GM13976 (cell line): ENCODE measurements at regions not wholly inside any gene's neighbourhood (a gene's known extent, or its start where the extent isn't known, plus 50 kb on each side); places are given as distances from the start of the nearest gene placed in this dataset.

Source experiments
- DNase-seq: peaks from one replicate; pipeline ENCODE4 v3.0.0; 2012; ENCODE audit warnings: low spot score
- in situ Hi-C: fragments of 300-500 bp; cut with MboI; formaldehyde crosslinking; loops from one replicate; pipeline ENCODE4 v1.12.0; 2022; ENCODE audit warnings: low sequenced_read_pairs, mixed read lengths, inconsistent platforms; ENCODE audit not compliant: unreplicated experiment
- TF ChIP-seq, protein P1 (sequence below): IDR thresholded peaks from 2 replicates; pipeline ENCODE4 v1.5.1; 2012; ENCODE audit warnings: borderline replicate concordance, mild to moderate bottlenecking; ENCODE audit not compliant: insufficient read depth; ENCODE audit errors: extremely low read depth, missing control alignments, control extremely low read depth

DNA sequence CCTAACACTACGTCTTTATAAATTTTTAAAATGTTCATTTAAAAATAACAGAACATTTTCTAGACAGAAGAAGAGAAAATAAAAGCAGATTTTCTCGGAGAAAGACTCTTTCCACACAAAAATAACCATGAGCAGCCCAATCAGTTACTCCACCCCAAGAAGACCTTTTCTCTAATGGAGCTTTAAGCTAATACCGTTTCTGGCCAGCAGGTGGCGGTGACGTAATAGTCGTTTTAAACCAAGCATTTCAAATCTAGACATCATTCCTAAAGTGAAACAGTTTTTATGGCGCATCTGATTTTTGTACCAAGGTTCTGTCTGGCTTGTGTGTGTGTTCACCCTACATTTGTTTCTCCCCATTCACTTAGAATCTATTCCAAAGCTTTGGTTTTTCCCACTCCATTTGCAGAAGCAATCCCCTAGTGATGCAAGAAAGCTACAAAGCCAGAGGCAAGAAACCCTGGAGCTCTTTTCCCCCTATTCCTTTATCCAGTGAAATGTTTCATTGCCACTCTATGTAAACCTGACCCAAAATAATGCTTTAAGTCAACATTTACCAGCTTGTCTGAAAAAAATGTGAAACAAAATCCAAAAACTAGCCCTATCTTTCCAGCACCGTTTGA, 336.7 kb upstream of the IGF1R start:
- TF ChIP-seq, protein P1, sequence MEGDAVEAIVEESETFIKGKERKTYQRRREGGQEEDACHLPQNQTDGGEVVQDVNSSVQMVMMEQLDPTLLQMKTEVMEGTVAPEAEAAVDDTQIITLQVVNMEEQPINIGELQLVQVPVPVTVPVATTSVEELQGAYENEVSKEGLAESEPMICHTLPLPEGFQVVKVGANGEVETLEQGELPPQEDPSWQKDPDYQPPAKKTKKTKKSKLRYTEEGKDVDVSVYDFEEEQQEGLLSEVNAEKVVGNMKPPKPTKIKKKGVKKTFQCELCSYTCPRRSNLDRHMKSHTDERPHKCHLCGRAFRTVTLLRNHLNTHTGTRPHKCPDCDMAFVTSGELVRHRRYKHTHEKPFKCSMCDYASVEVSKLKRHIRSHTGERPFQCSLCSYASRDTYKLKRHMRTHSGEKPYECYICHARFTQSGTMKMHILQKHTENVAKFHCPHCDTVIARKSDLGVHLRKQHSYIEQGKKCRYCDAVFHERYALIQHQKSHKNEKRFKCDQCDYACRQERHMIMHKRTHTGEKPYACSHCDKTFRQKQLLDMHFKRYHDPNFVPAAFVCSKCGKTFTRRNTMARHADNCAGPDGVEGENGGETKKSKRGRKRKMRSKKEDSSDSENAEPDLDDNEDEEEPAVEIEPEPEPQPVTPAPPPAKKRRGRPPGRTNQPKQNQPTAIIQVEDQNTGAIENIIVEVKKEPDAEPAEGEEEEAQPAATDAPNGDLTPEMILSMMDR = peak; percentile 82
- in situ Hi-C loops = no loop called here
- peak; percentile 71 for DNase-seq

DNA sequence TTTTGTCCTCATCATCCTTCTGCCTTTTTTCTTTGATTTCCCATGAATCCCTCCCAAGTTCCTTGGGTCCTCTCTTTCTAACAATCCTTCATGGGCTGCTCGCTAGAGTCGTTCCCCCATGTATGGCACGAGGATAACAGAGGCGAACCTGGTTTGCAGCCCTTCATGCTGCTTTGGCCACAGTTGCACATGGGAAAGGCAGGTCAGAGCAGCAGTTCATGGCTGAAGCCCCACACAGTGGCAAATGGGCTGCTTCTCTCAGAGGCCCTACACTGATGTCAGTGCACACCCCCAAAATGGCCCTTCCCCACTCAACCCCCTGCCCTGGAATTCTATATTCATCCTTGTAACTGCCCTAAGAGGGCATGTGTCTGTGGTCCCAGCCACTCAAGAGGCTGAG, 335.4 kb upstream of the IGF1R start:
- in situ Hi-C loops = no loop called here
- TF ChIP-seq, protein P1 = no peak
- no peak for DNase-seq

GRCh38 chr15:98315971-98316370, 332.4 kb upstream of the IGF1R start:
- in situ Hi-C loops = no loop called here

GRCh38 chr15:98321896-98322295, 326.4 kb upstream of the IGF1R start:
- TF ChIP-seq, protein P1 = no peak
- in situ Hi-C loops = no loop called here
- DNase-seq = no peak

More at GRCh38 chr15:98315971-98316370, 332.4 kb upstream of the IGF1R start:
- DNase-seq = no peak
- TF ChIP-seq, protein P1 = no peak

GRCh38 chr15:98322581-98322980, 325.8 kb upstream of the IGF1R start:
- in situ Hi-C loops = no loop called here
- TF ChIP-seq, protein P1 = no peak
- DNase-seq = no peak

GRCh38 chr15:98324341-98324970, 323.9 kb upstream of the IGF1R start:
- TF ChIP-seq, protein P1 = no peak
- no peak for DNase-seq
- in situ Hi-C loops = no loop called here
